ENCODE measurements at regions not wholly inside any gene's neighbourhood (a gene's known extent, or its start where the extent isn't known, plus 50 kb on each side); places are given as distances from the start of the nearest gene placed in this dataset.
"Not testable (repeated sequence)": the region's sequence is repeated elsewhere in the genome, so short reads cannot be mapped to it uniquely, and the experiment has no call there.

DNA sequence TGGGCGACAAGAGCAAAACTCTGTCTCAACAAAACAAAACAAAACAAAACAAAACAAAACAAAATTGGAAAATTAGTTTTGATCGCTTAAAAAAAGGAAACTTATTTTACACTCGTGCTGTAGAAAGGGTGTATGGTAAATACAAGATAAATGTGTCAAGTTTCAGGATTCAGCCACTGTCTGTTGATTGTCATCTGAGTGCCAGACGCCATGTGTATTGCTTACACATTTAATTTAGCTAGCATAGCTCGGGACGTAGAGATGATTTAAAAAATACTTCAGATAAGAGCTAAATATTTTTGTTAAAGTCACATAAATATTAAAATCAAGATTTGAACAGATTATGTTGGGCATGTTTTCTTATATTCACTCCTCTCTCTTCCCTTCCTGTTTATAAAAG, 568.1 kb upstream of the ZNF804A start:
- no peak for DNase-seq

DNA sequence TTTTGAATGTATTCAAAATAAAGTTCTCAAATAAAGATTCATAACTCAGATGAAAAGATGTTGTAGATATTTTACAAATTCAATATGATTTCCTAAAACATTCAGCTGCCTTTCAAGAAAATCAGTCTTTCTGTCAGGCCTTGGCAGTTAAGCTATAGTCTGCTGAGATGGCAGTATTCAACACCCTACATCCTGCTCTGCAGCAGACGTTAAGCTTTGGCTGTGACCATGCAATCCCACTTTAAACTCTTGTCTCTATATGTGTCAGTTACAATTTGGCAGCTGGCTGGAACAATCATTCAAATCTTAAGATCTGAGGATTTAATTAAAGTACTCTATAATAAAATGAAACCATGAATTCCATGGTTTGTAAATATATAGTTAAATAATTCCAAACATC, 567.3 kb upstream of the ZNF804A start:
- no peak for DNase-seq

GRCh38 chr2:184031402-184032147, 566.8 kb upstream of the ZNF804A start:
- DNase-seq, result no peak

- no peak for DNase-seq
Observed at GRCh38 chr2:184032983-184033382, 565.3 kb upstream of the ZNF804A start.

- DNase-seq, result no peak
Observed at GRCh38 chr2:184037273-184037672, 561.1 kb upstream of the ZNF804A start.

- no peak for DNase-seq
Observed at GRCh38 chr2:184039493-184039892, 558.8 kb upstream of the ZNF804A start.

- no peak for DNase-seq
Observed at GRCh38 chr2:184040230-184040629, 558.1 kb upstream of the ZNF804A start.

- DNase-seq, result no peak
Observed at GRCh38 chr2:184041077-184041476, 557.3 kb upstream of the ZNF804A start.

DNA sequence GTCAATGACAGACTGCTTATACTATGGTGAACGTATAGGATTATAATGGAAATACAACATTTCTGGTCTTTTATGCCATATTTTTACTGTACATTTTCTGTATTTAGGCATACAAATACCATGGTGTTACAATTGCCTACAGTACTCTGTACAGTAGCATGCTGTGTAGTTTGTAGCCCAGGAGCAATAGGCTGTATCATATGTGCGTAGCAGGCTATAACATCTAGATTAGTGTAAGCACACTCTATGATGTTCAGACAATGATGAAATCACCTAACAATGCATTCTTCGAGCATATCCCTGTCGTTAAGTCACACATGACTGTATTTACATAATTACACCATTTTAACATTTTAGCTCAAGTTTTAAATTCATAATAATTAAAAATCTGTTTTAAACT, 556.6 kb upstream of the ZNF804A start:
- no peak for DNase-seq

- no peak for DNase-seq
Observed at GRCh38 chr2:184047536-184047935, 550.8 kb upstream of the ZNF804A start.

DNA sequence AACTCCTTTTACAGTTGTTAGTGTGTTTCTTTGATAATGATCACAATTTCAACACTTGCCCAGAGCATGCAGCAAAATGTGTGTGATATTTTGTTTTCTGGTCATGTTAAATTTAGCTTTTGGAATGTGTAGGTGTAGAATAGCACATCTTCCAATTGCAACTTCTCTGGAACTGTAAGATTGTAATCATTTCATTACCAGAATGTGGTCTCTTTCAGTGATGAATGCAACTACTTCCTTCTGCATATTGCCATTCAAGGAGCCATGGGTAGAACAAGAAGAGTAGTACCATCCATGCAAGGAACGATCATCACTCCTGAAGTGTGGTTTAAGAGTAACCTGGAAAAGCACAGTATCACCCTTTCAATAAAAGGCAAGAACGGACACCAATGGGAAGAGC, 548.8 kb upstream of the ZNF804A start:
- no peak for DNase-seq

DNA sequence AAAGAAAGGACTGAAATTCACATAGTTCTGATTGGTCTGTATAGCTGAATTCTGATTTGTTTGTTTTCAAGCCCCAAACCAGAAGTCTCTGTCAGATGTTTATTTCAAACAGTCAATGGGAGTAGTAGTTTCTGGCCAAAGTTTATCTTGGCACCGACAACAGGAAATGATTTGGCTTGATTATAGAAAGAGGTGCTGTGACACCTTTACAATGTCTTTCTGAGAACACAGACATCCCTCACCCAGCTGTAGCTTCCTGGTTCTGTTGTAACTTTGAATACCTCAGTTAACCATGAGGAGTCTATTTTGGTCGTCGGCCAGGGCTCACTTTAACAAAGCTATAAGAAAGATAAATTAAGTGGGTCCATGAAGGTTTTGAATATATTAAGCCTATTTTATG, 545.0 kb upstream of the ZNF804A start:
- no peak for DNase-seq

GRCh38 chr2:184054419-184054818, 543.9 kb upstream of the ZNF804A start:
- not testable (repeated sequence) for DNase-seq

- DNase-seq, result no peak
Observed at GRCh38 chr2:184057910-184058309, 540.4 kb upstream of the ZNF804A start.

- not testable (repeated sequence) for DNase-seq
Observed at GRCh38 chr2:184060268-184060667, 538.1 kb upstream of the ZNF804A start.

GRCh38 chr2:184067502-184067901, 530.8 kb upstream of the ZNF804A start:
- no peak for DNase-seq

- DNase-seq, result no peak
Observed at GRCh38 chr2:184072470-184072869, 525.9 kb upstream of the ZNF804A start.

DNA sequence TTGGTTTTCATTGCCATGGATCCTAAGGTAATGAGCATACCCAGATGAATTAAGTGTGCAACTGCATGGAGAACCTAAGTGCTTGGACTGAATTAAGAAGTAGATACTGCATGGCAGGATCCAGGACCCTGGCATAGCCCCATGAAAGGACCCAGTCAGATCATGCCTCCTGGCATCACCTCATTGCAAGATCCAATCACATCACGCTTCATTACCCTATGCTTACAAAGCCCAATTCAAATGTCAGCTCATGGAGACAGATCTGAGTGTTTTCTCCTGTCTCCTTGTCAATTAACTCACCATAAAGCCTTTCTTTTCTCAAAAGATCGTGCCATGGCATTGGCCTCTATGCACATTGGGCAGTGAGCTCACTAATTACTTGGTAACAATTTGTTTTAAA, 519.8 kb upstream of the ZNF804A start:
- no peak for DNase-seq

DNA sequence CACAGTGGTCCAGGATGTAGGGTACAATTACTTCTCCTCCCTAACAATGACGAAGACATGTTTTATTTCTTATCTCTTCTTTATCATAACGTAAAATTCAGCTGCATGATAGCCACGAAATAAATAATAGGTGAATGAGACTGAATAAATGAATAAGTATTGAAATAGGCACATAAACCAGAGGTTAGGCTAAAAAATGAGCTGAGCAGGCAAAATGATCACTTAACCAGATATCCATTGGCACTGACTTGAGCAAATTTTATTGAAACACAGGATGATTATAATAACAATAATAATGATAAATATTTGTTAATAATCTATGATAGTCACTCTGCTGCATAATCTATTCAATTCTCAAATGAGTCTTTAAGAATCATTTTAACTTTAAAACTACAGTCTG, 506.9 kb upstream of the ZNF804A start:
- DNase-seq, result no peak

DNA sequence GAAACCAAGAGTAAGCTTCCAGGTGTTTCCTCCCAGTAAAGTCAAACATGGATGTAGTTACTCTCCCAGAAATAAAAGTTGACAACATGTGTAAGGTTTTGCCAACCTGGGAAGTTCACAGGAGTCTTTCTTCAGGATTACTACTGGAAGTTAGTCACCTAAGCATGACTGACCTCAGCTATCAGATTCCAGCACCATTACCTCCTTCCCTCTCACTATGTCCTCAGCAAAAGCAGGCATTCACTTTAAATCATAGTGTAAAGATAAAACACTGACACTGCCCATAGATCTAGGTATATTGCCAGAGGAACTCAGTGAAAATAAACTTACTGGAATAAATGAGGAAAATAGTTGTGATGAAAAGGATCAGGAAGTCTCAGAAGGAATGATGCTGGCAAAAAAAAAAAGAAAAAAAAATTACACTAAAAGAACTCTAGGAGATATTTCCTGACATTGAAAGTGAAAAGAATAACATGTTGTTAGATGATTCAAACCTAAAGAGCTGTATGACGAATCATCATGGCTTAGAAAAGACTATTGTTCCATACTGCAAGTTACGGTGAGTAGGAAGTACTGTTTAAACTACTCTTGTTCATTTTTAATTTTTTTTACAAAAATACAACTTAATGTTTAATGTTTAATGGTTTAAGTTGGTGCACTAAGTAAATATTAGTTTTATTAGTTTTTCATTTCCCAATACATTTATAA, 484.5 kb upstream of the ZNF804A start:
- DNase-seq, result no peak

DNA sequence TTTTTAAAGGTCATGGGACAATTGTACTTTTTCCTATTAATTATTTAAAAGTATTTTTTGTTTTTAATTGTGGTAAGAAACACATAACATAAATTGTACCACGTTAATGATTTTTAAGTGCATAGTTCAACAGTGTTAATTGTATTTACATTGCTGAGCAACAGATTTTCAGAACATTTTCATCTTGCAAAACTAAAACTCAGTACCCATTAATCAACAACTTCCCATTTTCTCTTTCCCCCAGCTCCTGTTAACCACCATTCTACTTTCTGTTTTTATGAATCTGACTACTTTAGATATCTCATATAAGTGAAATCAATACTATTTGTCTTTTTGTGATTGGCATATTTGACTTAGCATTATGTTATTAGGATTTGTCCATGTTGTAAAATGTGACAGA, 483.9 kb upstream of the ZNF804A start:
- no peak for DNase-seq

DNA sequence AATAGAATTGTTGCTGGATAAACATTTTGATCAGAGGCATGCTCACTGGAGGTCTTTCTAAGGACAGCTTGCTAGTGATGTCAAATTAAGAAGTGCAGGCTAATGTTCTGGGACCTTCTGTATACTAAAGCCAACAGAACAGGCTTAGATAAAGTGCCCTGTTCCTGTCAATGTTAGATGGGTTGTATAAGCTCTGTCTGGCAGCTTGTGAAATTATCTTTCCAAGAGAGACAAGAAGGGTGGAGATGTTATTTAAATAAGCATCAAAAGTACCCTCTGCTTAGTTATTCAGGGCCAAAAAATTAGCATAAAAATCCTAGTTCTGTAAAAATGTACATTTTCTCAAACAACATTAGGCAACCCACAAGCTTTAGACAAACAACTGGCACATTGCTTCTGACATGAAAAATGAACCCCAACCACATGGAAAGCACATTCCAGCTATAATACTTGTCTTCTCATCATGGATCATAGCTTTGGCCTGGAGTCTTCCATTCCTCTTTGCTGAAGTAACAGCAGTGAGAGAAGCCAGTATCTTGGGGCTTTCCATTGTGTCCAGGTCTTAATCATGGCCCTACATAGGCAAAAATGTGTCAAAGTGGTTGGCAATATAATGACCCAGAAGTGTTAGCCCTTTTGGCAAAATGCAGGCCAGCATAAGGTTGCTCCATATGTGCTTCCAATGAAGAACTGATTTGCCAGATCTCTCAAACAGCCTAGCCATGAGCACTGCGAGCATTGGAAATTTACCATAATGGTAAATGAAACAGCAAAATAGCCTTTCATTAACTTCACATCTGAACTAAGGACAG, 478.1 kb upstream of the ZNF804A start:
- peak in 1 of 14 donors; percentile 62 for DNase-seq

- DNase-seq, result no peak
Observed at GRCh38 chr2:184125867-184126266, 472.5 kb upstream of the ZNF804A start.
